SU-DHL-6 (cell line): ENCODE measurements at regions not wholly inside any gene's neighbourhood (a gene's known extent, or its start where the extent isn't known, plus 50 kb on each side); places are given as distances from the start of the nearest gene placed in this dataset.

Source experiments
- CTCF ChIP-seq: fragments of 200-600 bp; sonication (generic); IDR thresholded peaks from one replicate; pipeline ENCODE4 v1.5.1; 2017; ENCODE audit warnings: antibody characterized with exemption, mild to moderate bottlenecking, low read length, moderate library complexity; ENCODE audit not compliant: insufficient read depth, poor library complexity, severe bottlenecking
- EZH2phosphoT487 ChIP-seq: fragments of 200-600 bp; sonication (generic), shearing (Covaris generic); conservative IDR thresholded peaks from 2 replicates; pipeline ENCODE4 v1.6.1; 2018; ENCODE audit warnings: mild to moderate bottlenecking, antibody characterized with exemption, low read length, moderate library complexity, mixed read lengths

- TF ChIP-seq CTCF: no peak
- TF ChIP-seq EZH2phosphoT487: no peak
Measured at GRCh38 chr5:60163762-60164161, 270.2 kb upstream of the PDE4D start.
